ENCODE measurements at regions not wholly inside any gene's neighbourhood (a gene's known extent, or its start where the extent isn't known, plus 50 kb on each side); places are given as distances from the start of the nearest gene placed in this dataset.
"Not testable (repeated sequence)": the region's sequence is repeated elsewhere in the genome, so short reads cannot be mapped to it uniquely, and the experiment has no call there.

- no peak for DNase-seq
Observed at GRCh38 chr4:115537387-115537786, 424.0 kb upstream of the NDST4 start.

GRCh38 chr4:115529126-115529525 is 415.7 kb upstream of the NDST4 start:
- no peak for DNase-seq

DNA sequence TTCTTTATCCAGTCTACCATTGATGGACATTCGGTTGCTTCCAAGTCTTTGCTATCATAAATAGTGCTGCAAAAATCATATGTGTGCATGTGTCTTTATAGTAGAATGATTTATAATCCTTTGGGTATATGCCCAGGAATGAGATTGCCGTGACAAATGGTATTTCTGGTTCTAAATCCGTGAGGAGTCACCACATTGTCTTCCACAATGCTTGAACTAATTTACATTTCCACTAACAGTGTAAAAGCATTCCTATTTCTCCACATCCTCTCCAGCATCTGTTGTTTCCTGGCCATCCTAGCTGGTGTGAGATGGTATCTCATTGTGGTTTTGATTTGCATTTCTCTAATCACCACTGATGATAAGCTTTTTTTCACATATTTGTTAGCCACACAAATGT is 406.1 kb upstream of the NDST4 start:
- DNase-seq: not testable (repeated sequence)

DNA sequence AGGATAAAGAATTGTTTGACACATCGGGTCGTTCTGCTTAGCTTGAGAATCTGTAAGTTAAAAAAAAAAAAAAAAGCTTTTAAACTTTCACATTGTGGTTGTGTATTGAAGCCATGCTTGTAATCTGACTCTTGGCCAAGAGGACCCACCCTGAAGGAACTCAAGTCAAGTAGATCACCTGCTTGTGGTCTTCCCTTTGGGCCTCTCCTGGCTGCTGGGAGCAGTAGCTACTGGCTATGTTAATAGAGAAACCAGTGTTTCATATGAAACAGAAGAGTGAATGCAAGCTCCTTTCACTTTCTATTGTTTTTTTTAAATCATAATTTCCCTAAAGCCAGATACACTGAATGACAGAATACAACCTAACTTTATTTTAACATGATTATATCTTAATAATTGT is 402.4 kb upstream of the NDST4 start:
- no peak for DNase-seq

- DNase-seq: no peak
Observed at GRCh38 chr4:115515366-115515765, 401.9 kb upstream of the NDST4 start.

GRCh38 chr4:115514675-115515074 is 401.3 kb upstream of the NDST4 start:
- no peak for DNase-seq

- DNase-seq: no peak
Observed at GRCh38 chr4:115505326-115505725, 391.9 kb upstream of the NDST4 start.

DNA sequence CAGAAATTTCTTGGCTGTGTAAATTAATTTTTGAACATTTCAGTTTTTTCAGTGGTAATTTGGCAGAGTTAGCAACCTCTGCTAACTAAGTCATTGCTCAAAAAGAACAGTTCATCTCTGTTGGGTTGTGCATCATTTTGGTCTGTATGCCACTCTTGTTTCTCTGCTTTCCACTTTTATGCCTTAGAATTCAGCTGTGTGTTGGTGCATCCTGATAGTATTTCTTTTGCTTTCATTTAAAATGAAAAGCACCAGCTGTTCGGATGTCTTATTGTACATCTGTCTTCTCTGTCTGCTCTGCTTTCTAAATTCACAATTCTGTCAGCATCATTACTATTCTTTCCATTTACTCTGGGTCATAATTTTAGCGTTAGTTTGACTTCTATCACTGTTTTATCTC is 388.2 kb upstream of the NDST4 start:
- DNase-seq: no peak

GRCh38 chr4:115493770-115494169 is 380.4 kb upstream of the NDST4 start:
- not testable (repeated sequence) for DNase-seq

DNA sequence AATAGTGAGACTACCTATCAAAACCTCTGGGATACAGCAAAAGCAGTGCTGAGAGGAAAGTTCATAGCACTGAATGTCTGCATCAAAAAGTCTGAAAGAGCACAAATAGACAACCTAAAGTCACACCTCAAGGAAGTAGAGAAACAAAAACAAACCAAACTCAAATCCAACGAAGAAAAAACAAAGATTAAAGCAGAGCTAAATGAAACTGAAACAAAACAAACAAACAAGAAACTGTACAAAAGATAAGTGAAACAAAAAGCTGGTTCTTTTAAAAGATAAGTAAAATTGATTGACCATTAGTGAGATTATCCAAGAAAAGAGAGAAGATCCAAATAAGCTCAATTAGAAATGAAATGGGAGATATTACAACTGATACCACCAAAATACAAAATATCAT is 378.3 kb upstream of the NDST4 start:
- DNase-seq: no peak

DNA sequence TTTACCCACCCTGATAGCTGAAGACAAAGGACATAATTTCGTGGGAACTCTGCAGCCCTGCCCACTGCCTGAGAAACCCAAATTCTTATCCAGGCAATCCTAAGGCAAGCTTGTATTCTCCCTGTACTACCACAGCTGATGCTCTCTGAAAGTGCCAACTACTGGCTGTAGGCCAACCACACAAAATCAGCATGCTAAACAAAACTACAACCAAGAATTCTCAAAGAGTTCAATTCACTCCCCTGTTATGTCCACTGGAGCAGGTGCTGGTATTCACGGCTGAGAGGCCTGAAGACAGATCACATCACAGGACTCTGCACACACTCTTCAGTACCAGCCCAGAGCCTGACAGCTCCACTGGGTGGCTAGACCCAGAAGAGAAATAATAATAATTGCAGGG is 375.9 kb upstream of the NDST4 start:
- no peak for DNase-seq

GRCh38 chr4:115485402-115485801 is 372.0 kb upstream of the NDST4 start:
- no peak for DNase-seq

DNA sequence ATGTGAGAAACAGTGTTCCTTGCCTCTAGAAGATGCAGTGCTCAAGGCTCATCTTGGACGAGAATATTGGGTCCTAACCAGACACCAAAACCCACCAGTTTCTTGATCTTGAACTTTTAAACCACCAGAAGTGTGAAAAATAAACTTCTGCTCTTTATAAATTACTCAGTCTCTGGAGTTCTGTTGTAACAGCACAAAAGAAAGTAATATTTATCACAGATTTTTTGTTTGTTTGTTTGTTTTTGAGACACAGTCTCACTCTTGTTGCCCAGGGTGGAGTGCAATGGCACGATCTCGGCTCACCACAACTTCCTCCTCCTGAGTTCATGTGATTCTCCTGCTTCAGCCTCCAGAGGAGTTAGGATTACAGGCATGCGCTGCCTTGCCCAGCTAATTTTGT is 371.1 kb upstream of the NDST4 start:
- no peak for DNase-seq

DNA sequence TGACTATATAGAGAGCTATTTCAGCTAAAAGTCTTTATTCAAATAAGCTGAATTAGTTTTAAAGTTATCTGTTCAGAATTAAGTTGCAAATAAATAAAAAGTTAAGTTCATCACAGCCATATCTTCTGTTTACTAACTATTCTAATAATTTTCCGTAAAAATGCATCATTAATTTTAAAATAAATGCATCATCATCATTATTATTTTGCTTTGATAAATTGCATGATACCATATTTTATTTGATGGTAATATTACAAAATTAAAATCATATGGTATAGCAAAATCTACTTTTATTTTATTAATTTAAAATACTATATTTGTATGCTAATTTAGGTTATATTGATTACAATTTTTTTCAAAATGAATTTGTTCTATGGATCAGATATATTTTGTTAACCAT is 357.3 kb upstream of the NDST4 start:
- no peak for DNase-seq

GRCh38 chr4:115459301-115459700 is 345.9 kb upstream of the NDST4 start:
- DNase-seq: not testable (repeated sequence)

GRCh38 chr4:115456231-115456630 is 342.8 kb upstream of the NDST4 start:
- no peak for DNase-seq

DNA sequence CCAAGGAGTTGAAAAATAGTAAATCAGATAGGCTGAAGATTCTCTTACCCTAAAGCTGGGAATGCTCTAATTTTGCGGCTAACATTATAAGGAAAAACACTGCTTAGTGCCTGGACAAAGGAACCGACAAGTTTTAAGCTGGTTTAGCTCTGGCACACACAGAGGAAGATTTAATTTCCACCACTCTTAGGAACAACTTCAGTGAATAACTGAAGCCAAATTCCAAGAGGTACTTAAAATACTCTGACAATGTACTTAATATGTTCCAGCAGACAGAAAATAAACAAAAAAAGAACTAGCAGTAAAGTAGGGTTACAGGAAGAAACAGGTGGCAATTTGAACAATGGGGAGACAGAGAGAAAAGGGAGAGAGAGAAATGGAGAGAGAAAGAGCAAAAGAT is 340.8 kb upstream of the NDST4 start:
- DNase-seq: no peak

DNA sequence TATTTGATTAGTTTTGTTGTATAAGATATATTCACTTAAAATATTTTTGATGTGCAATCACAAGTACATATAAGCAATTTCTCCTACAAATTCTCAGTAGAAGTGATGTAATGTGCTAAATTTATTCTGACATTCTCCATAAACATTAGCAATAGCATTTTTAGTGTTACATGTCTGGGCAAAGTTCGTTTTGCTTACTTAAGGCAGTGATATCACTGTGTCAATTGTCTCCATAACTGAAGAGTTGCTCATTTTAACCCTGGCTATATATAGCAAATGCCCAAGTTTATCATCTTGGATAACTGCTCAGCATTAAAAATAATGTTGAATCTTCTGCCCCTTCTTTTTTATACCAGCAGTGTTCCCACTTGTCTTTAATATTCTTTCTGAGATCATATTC is 340.0 kb upstream of the NDST4 start:
- no peak for DNase-seq

DNA sequence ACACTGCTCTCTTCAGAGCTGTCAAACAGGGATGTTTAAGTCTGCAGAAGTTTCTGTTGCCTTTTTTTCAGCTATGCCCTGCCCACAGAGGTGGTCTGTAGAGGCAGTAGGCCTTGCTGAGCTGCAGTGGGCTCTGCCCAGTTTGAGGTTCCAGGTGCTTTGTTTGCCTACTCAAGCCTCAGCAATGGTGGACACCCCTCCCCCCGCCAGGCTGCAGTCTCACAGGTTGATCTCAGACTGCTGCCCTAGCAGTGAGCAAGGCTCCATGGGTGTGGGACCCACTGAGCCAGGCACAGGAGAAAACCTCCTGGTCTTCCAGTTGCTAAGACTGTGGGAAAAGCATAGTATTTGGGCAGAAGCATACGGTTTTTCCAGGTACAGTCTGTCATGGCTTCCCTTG is 338.8 kb upstream of the NDST4 start:
- not testable (repeated sequence) for DNase-seq

GRCh38 chr4:115437739-115438138 is 324.3 kb upstream of the NDST4 start:
- no peak for DNase-seq

DNA sequence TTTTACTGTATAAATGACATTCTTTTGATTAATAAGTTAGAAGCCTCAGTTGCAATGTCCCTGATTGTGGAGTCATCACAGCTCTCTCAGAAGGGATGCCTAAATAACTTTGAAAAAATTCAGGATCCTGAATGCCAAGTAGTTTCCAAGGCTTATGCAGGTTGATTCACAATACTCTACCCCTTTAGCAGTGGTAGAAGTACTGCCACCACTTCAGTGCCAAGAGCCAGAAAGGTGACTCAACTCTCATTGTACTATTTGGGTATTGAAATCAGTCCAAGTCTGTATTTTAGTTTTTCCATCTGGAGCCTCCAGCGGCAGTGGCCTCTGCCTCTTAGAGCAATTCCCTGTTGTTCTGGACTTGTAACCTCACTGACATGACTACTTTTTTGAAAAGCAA is 320.1 kb upstream of the NDST4 start:
- no peak for DNase-seq

GRCh38 chr4:115430024-115430423 is 316.6 kb upstream of the NDST4 start:
- no peak for DNase-seq

DNA sequence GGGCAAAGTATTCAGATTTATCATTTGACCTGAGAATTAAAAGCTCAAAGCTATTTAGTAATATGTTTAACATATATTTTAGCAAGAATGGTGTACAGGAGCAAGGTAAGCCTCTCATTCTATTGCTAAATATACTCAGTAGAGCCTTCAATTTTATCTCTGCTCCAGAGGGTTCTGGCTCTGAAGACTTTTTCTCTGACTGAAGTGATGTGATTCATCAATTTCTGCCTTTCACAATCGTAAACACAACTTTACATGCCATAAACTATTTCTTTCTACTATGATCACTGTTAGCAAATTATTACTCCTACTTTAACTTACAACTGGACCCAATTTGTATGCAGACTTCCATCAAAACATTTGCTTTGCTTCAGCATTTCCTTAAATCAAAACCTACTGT is 315.0 kb upstream of the NDST4 start:
- no peak for DNase-seq

DNA sequence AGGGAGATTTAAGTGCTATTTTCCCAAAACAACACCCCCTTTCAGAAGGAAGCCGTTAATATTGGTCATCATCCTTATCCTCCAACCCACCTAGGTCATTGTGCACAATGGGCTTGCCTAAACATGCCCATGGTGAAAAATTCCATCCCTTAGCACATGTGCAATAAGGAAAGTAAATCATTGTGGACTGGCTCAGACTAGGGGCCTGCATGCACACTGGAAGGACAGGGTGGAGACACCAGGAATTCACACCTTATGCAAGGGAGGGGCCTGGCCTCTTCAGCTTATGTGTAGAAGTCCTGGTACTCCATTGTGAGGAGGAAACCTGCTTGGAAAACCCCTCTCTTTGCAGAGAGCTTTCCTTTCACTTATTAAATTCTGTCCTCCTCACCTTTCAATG is 311.4 kb upstream of the NDST4 start:
- no peak for DNase-seq

- DNase-seq: no peak
Observed at GRCh38 chr4:115418635-115419396, 305.4 kb upstream of the NDST4 start.

Measured in CD4-positive, alpha-beta T cell treated with Interleukin-21 for 1 hour (primary cell).